Gastrocnemius medialis (tissue), 4 donors: ENCODE measurements at regions not wholly inside any gene's neighbourhood (a gene's known extent, or its start where the extent isn't known, plus 50 kb on each side); places are given as distances from the start of the nearest gene placed in this dataset.
"Not testable (repeated sequence)": the region's sequence is repeated elsewhere in the genome, so short reads cannot be mapped to it uniquely, and the experiment has no call there.

Experiments used
- POLR2A ChIP-seq, 2 donors: fragments of 450-650 bp; IDR thresholded peaks; one replicate each; pipeline ENCODE4 v1.6.1; 2017; ENCODE audit warnings: antibody characterized with exemption in 2 of 2, mild to moderate bottlenecking in 2 of 2, moderate library complexity in 2 of 2
- TF ChIP-seq, protein P1 (sequence below), 5 experiments: fragments of 450-650 bp in 3 of 5; fragments of 200-600 bp in 2 of 5; sonication (generic) in 2 of 5; IDR thresholded peaks in 4 of 5; conservative IDR thresholded peaks in 1 of 5; 1 replicate in 4 of 5; 2 replicates in 1 of 5; pipeline ENCODE4 v1.5.1; 2016 to 2019; ENCODE audit warnings: antibody characterized with exemption in 5 of 5, mild to moderate bottlenecking in 3 of 5, moderate library complexity in 3 of 5

DNA sequence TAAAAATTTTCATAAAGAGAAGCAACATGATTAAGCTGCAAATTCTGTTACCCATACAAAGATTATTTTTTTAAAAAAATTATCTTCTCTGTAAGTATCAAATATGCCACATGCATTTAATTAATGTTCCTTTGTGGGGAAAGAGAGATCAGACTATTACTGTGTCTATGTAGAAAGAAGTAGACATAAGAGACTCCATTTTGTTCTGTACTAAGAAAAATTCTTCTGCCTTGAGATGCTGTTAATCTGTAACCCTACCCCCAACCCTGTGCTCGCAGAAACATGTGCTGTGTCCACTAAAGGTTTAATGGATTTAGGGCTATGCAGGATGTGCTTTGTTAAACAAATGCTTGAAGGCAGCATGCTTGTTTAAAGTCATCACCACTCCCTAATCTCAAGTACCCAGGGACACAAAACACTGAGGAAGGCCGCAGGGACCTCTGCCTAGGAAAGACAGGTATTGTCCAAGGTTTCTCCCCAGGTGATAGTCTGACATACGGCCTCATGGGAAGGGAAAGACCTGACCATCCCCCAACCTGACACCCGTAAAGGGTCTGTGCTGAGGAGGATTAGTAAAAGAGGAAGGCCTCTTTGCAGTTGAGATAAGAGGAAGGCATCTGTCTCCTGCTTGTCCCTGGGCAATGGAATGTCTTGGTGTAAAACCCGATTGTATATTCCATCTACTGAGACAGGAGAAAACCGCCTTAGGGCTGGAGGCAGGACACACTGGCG lies 1260.9 kb upstream of the RAG2 start:
- TF ChIP-seq, protein P1, sequence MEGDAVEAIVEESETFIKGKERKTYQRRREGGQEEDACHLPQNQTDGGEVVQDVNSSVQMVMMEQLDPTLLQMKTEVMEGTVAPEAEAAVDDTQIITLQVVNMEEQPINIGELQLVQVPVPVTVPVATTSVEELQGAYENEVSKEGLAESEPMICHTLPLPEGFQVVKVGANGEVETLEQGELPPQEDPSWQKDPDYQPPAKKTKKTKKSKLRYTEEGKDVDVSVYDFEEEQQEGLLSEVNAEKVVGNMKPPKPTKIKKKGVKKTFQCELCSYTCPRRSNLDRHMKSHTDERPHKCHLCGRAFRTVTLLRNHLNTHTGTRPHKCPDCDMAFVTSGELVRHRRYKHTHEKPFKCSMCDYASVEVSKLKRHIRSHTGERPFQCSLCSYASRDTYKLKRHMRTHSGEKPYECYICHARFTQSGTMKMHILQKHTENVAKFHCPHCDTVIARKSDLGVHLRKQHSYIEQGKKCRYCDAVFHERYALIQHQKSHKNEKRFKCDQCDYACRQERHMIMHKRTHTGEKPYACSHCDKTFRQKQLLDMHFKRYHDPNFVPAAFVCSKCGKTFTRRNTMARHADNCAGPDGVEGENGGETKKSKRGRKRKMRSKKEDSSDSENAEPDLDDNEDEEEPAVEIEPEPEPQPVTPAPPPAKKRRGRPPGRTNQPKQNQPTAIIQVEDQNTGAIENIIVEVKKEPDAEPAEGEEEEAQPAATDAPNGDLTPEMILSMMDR (IDR thresholded peaks at IDR 0.05 in 4 of 5, conservative IDR thresholded peaks at IDR 0.05 in 1 of 5) = not testable (repeated sequence)
- not testable (repeated sequence) for TF ChIP-seq POLR2A (IDR thresholded peaks at IDR 0.05)
